ENCODE measurements at regions not wholly inside any gene's neighbourhood (a gene's known extent, or its start where the extent isn't known, plus 50 kb on each side); places are given as distances from the start of the nearest gene placed in this dataset.
A peak's percentile ranks its signal among the peaks of the same experiment; 100 is the strongest.
"Not testable (repeated sequence)": the region's sequence is repeated elsewhere in the genome, so short reads cannot be mapped to it uniquely, and the experiment has no call there.

- no peak for DNase-seq (ENCODE audit: low read depth in 2 of 2)
Measured at GRCh38 chr9:12993466-12993865, 218.6 kb downstream of the LURAP1L start.

- DNase-seq (ENCODE audit: low read depth in 2 of 2) = no peak
Measured at GRCh38 chr9:12997009-12997408, 222.2 kb downstream of the LURAP1L start.

- DNase-seq (ENCODE audit: low read depth in 2 of 2) = no peak
Measured at GRCh38 chr9:13001989-13002580, 227.3 kb downstream of the LURAP1L start.

GRCh38 chr9:13002740-13003139 lies 227.9 kb downstream of the LURAP1L start:
- no peak for DNase-seq (ENCODE audit: low read depth in 2 of 2)

- DNase-seq (ENCODE audit: low read depth in 2 of 2) = no peak
Measured at GRCh38 chr9:13009871-13010270, 235.1 kb downstream of the LURAP1L start.

GRCh38 chr9:13013991-13014883 lies 239.4 kb downstream of the LURAP1L start:
- DNase-seq (ENCODE audit: low read depth in 2 of 2) = peak in 1 of 2 donors; percentile 61

GRCh38 chr9:13017260-13017659 lies 242.4 kb downstream of the LURAP1L start:
- DNase-seq (ENCODE audit: low read depth in 2 of 2) = no peak

- peak in 1 of 2 donors; percentile 32 for DNase-seq (ENCODE audit: low read depth in 2 of 2)
Measured at GRCh38 chr9:13020146-13021040, 245.6 kb downstream of the LURAP1L start.

- no peak for DNase-seq (ENCODE audit: low read depth in 2 of 2)
Measured at GRCh38 chr9:13022756-13023155, 247.9 kb downstream of the LURAP1L start.

- no peak for DNase-seq (ENCODE audit: low read depth in 2 of 2)
Measured at GRCh38 chr9:13023498-13023897, 248.7 kb downstream of the LURAP1L start.

GRCh38 chr9:13026956-13027355 lies 252.1 kb downstream of the LURAP1L start:
- DNase-seq (ENCODE audit: low read depth in 2 of 2) = no peak

GRCh38 chr9:13027879-13028278 lies 251.6 kb downstream of the MPDZ start:
- DNase-seq (ENCODE audit: low read depth in 2 of 2) = no peak

GRCh38 chr9:13032585-13032984 lies 246.9 kb downstream of the MPDZ start:
- no peak for DNase-seq (ENCODE audit: low read depth in 2 of 2)

- peak; percentile 50 to 76 for DNase-seq (ENCODE audit: low read depth in 2 of 2)
Measured at GRCh38 chr9:13033959-13034693, 245.4 kb downstream of the MPDZ start.

GRCh38 chr9:13034694-13035002 lies 244.8 kb downstream of the MPDZ start:
- DNase-seq (ENCODE audit: low read depth in 2 of 2) = peak; percentile 0 to 11

GRCh38 chr9:13035822-13036221 lies 243.7 kb downstream of the MPDZ start:
- DNase-seq (ENCODE audit: low read depth in 2 of 2) = no peak

GRCh38 chr9:13037808-13038207 lies 241.7 kb downstream of the MPDZ start:
- DNase-seq (ENCODE audit: low read depth in 2 of 2) = not testable (repeated sequence)

- DNase-seq (ENCODE audit: low read depth in 2 of 2) = no peak
Measured at GRCh38 chr9:13047827-13048587, 231.5 kb downstream of the MPDZ start.

- no peak for DNase-seq (ENCODE audit: low read depth in 2 of 2)
Measured at GRCh38 chr9:13049223-13049622, 230.3 kb downstream of the MPDZ start.

- DNase-seq (ENCODE audit: low read depth in 2 of 2) = no peak
Measured at GRCh38 chr9:13053504-13053903, 226.0 kb downstream of the MPDZ start.

GRCh38 chr9:13054389-13054788 lies 225.1 kb downstream of the MPDZ start:
- DNase-seq (ENCODE audit: low read depth in 2 of 2) = no peak
